OCI-LY1 (cell line): ENCODE measurements at regions not wholly inside any gene's neighbourhood (a gene's known extent, or its start where the extent isn't known, plus 50 kb on each side); places are given as distances from the start of the nearest gene placed in this dataset.

Experiments used
- H2AFZ ChIP-seq: fragments of 200-600 bp; sonication (generic), shearing (Covaris generic); 2 replicates; pipeline ENCODE4 v1.6.0; 2014; ENCODE audit warnings: antibody characterized with exemption, mild to moderate bottlenecking, low read length
- H3F3A ChIP-seq: fragments of 200-600 bp; sonication (generic), shearing (Covaris generic); 2 replicates; pipeline ENCODE4 v1.6.0; 2014; ENCODE audit warnings: mild to moderate bottlenecking, antibody characterized with exemption, low read length, moderate library complexity; ENCODE audit not compliant: insufficient read depth
- H3K27ac ChIP-seq: fragments of 200-600 bp; sonication (generic); 2 replicates; pipeline ENCODE4 v1.5.1; 2014; ENCODE audit warnings: low read length, mixed run types, mild to moderate bottlenecking, low read depth; ENCODE audit not compliant: poor library complexity, severe bottlenecking
- H3K27me3 ChIP-seq: fragments of 200-600 bp; sonication (generic); 2 replicates; pipeline ENCODE4 v1.6.0; 2014; ENCODE audit warnings: antibody characterized with exemption, mild to moderate bottlenecking, low read length, moderate library complexity; ENCODE audit not compliant: insufficient read depth
- H3K36me3 ChIP-seq: fragments of 200-600 bp; sonication (generic); 2 replicates; pipeline ENCODE4 v1.6.1; 2014; ENCODE audit warnings: mild to moderate bottlenecking, antibody characterized with exemption, low read length, moderate library complexity, mixed read lengths; ENCODE audit not compliant: insufficient read depth
- H3K4me1 ChIP-seq: fragments of 200-600 bp; sonication (generic); 2 replicates; pipeline ENCODE4 v1.5.1; 2014; ENCODE audit warnings: mild to moderate bottlenecking, low read length, moderate library complexity; ENCODE audit not compliant: insufficient read depth, severe bottlenecking
- H3K4me2 ChIP-seq: fragments of 200-600 bp; sonication (generic), shearing (Covaris generic); 2 replicates; pipeline ENCODE4 v1.6.1; 2014; ENCODE audit warnings: low read length
- H3K4me3 ChIP-seq: fragments of 200-600 bp; sonication (generic); 2 replicates; pipeline ENCODE4 v1.5.1; 2014; ENCODE audit warnings: low read length, low read depth, mild to moderate bottlenecking, mixed read lengths; ENCODE audit not compliant: poor library complexity, severe bottlenecking
- H3K79me2 ChIP-seq: fragments of 200-600 bp; shearing (Covaris generic); 2 replicates; pipeline ENCODE4 v1.6.1; 2016; ENCODE audit warnings: mixed run types, low read length, mixed read lengths; ENCODE audit not compliant: insufficient read depth
- H3K9ac ChIP-seq: fragments of 200-600 bp; sonication (generic), shearing (Covaris generic); 2 replicates; pipeline ENCODE4 v1.6.1; 2014; ENCODE audit warnings: mild to moderate bottlenecking, low read length, mixed read lengths
- H3K9me2 ChIP-seq: fragments of 200-600 bp; sonication (generic), shearing (Covaris generic); 2 replicates; pipeline ENCODE4 v1.6.1; 2014; ENCODE audit warnings: low read depth, mild to moderate bottlenecking, low read length, mixed read lengths
- H3K9me3 ChIP-seq: fragments of 200-600 bp; shearing (Covaris generic); 2 replicates; pipeline ENCODE4 v1.6.1; 2014; ENCODE audit warnings: low read length, mixed read lengths
- H4K20me1 ChIP-seq: fragments of 200-600 bp; sonication (generic), shearing (Covaris generic); 2 replicates; pipeline ENCODE4 v1.6.0; 2016; ENCODE audit warnings: mild to moderate bottlenecking, low read length; ENCODE audit not compliant: insufficient read depth
- EZH2 ChIP-seq: fragments of 200-600 bp; sonication (generic), shearing (Covaris generic); IDR thresholded peaks from 2 replicates; pipeline ENCODE4 v1.8.0; 2017; ENCODE audit warnings: borderline replicate concordance, mixed run types, mild to moderate bottlenecking, antibody characterized with exemption, low read length, moderate library complexity, mixed read lengths
- TF ChIP-seq, protein P1 (sequence below): fragments of 200-600 bp; sonication (generic), shearing (Covaris generic); IDR thresholded peaks from 2 replicates; pipeline ENCODE4 v1.5.1; 2017; ENCODE audit warnings: mild to moderate bottlenecking, antibody characterized with exemption, low read length, moderate library complexity, mixed read lengths

GRCh38 chr15:97729270-97729669, 231.2 kb upstream of the ARRDC4 start:
- Histone ChIP-seq H2AFZ (no peak overlapping the region), H3K36me3 (no peaks in the 10 kb centered on the region), H3K9me2 (no peaks in the 10 kb centered on the region), H3F3A (no peaks in the 10 kb centered on the region), H3K4me2 (no peak overlapping the region), H4K20me1 (no peaks in the 10 kb centered on the region), H3K9me3 (no peaks in the 10 kb centered on the region), H3K79me2 (no peaks in the 10 kb centered on the region), H3K27me3 (no peaks in the 10 kb centered on the region), H3K27ac (no peak overlapping the region), H3K4me1 (no peaks in the 10 kb centered on the region), H3K4me3 (no peak overlapping the region), H3K9ac (no peak overlapping the region)
- TF ChIP-seq, protein P1, sequence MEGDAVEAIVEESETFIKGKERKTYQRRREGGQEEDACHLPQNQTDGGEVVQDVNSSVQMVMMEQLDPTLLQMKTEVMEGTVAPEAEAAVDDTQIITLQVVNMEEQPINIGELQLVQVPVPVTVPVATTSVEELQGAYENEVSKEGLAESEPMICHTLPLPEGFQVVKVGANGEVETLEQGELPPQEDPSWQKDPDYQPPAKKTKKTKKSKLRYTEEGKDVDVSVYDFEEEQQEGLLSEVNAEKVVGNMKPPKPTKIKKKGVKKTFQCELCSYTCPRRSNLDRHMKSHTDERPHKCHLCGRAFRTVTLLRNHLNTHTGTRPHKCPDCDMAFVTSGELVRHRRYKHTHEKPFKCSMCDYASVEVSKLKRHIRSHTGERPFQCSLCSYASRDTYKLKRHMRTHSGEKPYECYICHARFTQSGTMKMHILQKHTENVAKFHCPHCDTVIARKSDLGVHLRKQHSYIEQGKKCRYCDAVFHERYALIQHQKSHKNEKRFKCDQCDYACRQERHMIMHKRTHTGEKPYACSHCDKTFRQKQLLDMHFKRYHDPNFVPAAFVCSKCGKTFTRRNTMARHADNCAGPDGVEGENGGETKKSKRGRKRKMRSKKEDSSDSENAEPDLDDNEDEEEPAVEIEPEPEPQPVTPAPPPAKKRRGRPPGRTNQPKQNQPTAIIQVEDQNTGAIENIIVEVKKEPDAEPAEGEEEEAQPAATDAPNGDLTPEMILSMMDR = no peak
- no peak for TF ChIP-seq EZH2

- no peaks in the 10 kb centered on the region for H3K4me1 ChIP-seq
- no peaks in the 10 kb centered on the region for H4K20me1 ChIP-seq
- no peaks in the 10 kb centered on the region for H3K9me3 ChIP-seq
- H3K9me2 ChIP-seq = no peaks in the 10 kb centered on the region
- TF ChIP-seq, protein P1 = no peak
- no peak for TF ChIP-seq EZH2
- no peaks in the 10 kb centered on the region for H3F3A ChIP-seq
- H3K4me3 ChIP-seq = no peak overlapping the region
- no peak overlapping the region for H2AFZ ChIP-seq
- H3K27ac ChIP-seq = no peak overlapping the region
- no peaks in the 10 kb centered on the region for H3K79me2 ChIP-seq
- H3K36me3 ChIP-seq = no peaks in the 10 kb centered on the region
- H3K27me3 ChIP-seq = no peaks in the 10 kb centered on the region
- no peak overlapping the region for H3K4me2 ChIP-seq
- no peak overlapping the region for H3K9ac ChIP-seq
These were observed 230.2 kb upstream of the ARRDC4 start for GRCh38 chr15:97730315-97730714.

DNA sequence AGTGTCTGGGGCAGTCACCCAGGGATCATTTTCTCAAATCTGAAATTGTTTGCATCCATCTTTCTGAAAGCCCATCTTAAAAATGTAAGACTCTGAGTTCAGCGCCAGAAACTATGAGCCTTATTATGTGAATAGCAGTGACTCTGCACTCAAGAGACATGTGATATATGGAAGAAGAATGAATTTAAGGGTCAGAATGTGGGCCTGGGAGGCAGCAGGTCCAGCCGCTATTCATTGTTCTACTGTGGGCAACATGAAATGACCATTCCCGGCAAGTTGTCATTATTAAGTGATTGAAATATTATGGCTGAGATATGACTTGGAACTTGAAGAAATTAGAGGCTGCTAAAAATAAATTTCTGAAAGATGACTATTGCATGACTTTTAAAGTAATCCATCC, 228.6 kb upstream of the ARRDC4 start:
- Histone ChIP-seq H3K27ac (no peak overlapping the region), H3K4me3 (no peak overlapping the region), H4K20me1 (no peaks in the 10 kb centered on the region), H3K9me3 (no peaks in the 10 kb centered on the region), H3K4me2 (no peak overlapping the region), H3F3A (no peaks in the 10 kb centered on the region), H3K27me3 (no peaks in the 10 kb centered on the region), H3K4me1 (no peaks in the 10 kb centered on the region), H3K79me2 (no peaks in the 10 kb centered on the region), H3K9ac (no peak overlapping the region), H3K36me3 (no peaks in the 10 kb centered on the region), H3K9me2 (no peaks in the 10 kb centered on the region), H2AFZ (no peak overlapping the region)
- TF ChIP-seq, protein P1 = no peak
- TF ChIP-seq EZH2 = no peak
